Transverse colon (tissue), 4 donors: ENCODE measurements at regions not wholly inside any gene's neighbourhood (a gene's known extent, or its start where the extent isn't known, plus 50 kb on each side); places are given as distances from the start of the nearest gene placed in this dataset.

Source experiments
- DNase-seq: peaks from one replicate; pipeline ENCODE4 v3.0.0-alpha.2; 2019
- H3K27ac ChIP-seq, 4 donors: fragments of 200-600 bp; sonication (generic); 2 replicates each; pipeline ENCODE4 v1.5.1; 2016 to 2018; ENCODE audit warnings: inconsistent platforms in 4 of 4
- H3K27me3 ChIP-seq: fragments of 200-600 bp; sonication (generic); 2 replicates; pipeline ENCODE4 v1.5.1; 2017; ENCODE audit warnings: inconsistent platforms
- H3K36me3 ChIP-seq, 4 donors: fragments of 200-600 bp; sonication (generic); 2 replicates each; pipeline ENCODE4 v1.5.1; 2017 to 2019; ENCODE audit warnings: inconsistent platforms in 4 of 4
- H3K4me1 ChIP-seq, 4 donors: fragments of 200-600 bp; sonication (generic); 2 replicates each; pipeline ENCODE4 v1.5.1; 2017 to 2020; ENCODE audit warnings: inconsistent platforms in 4 of 4
- H3K4me3 ChIP-seq, 4 donors: fragments of 200-600 bp; sonication (generic); 1 replicate in 1 of 4; 2 replicates in 3 of 4; pipeline versions ENCODE4 v1.5.1 to v1.6.1; 2017 to 2019; ENCODE audit warnings: inconsistent platforms in 4 of 4
- H3K9me3 ChIP-seq, 2 donors: fragments of 200-600 bp; sonication (generic); 2 replicates each; pipeline ENCODE4 v1.5.1; 2017 to 2019; ENCODE audit warnings: inconsistent platforms in 2 of 2
- EP300 ChIP-seq: sonication (generic); formaldehyde crosslinking; IDR thresholded peaks from one replicate; pipeline ENCODE4 v1.6.1; 2017; ENCODE audit warnings: antibody characterized with exemption, low read depth
- POLR2A ChIP-seq: fragments of 450-650 bp; IDR thresholded peaks from one replicate; pipeline ENCODE4 v1.6.1; 2016; ENCODE audit warnings: antibody characterized with exemption, mild to moderate bottlenecking, moderate library complexity
- POLR2AphosphoS5 ChIP-seq, 3 donors: sonication (generic); formaldehyde crosslinking; IDR thresholded peaks; one replicate each; pipeline ENCODE4 v1.6.1; 2016; ENCODE audit warnings: antibody characterized with exemption in 3 of 3
- WGBS, 2 donors: methylation state at CpG; one replicate each; pipeline ENCODE4 v1.1.5; 2018; ENCODE audit warnings: low coverage in 1 of 2; 5-methylcytosine and 5-hydroxymethylcytosine counted together
- in situ Hi-C, 4 donors: fragments of 200-750 bp; cut with MboI; loops; one replicate each; pipeline versions ENCODE4 v1.15.0 to v1.15.1; 2017; ENCODE audit warnings: low sequenced_read_pairs in 3 of 4, low pct_ligation_motif_present in 1 of 4, low pct_unique_long_range_greater_than_20kb in 1 of 4
- intact Hi-C: fragments of 100-400 bp; cut with DNase I; formaldehyde crosslinking; loops from one replicate; pipeline ENCODE4 v1.15.1; 2023; ENCODE audit warnings: low total_unique reads
- TF ChIP-seq, protein P1 (sequence below), 5 experiments: fragments of 200-600 bp in 3 of 5; fragments of 450-650 bp in 2 of 5; sonication (generic) in 3 of 5; IDR thresholded peaks; 1 replicate in 2 of 5; 2 replicates in 3 of 5; pipeline ENCODE4 v1.5.1; 2016 to 2017; ENCODE audit warnings: antibody characterized with exemption in 5 of 5, inconsistent platforms in 3 of 5, mild to moderate bottlenecking in 2 of 5, moderate library complexity in 1 of 5

DNA sequence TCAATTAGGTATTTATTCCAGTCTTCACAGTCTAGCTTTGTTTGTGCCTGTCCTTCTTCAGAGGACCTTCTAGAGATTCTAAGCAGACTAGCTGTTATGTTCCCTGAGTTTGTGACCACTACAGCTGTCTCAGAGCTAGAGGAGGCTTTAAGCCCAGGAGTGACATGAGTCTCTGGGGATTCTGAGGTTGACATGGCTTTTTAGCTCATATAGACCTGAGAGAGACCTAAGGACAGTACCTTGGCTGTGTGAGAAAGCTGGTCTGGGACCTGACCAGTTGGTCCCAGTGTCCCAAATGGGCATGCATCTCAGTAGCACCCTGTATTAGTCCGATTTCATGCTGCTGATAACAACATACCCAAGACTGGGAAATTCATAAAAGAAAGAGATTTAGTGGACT, 330.2 kb downstream of the DIPK2A start:
- H3K4me1 ChIP-seq, result no peaks in the 10 kb centered on the region
- H3K4me3 ChIP-seq, result no peak overlapping the region
- intact Hi-C loops, result no loop called here
- in situ Hi-C loops, result no loop called here
- H3K27ac ChIP-seq, result no peak overlapping the region
- TF ChIP-seq POLR2AphosphoS5 (IDR thresholded peaks at IDR 0.05) (no peak), EP300 (no peak)
- H3K9me3 ChIP-seq, result peaks cover 0 to 3% of the 10 kb centered on the region in 2 donors
- WGBS, 2 donors, result 57 to 68% methylated on average over 1 of the region's 1 CpG
- H3K27me3 ChIP-seq, result no peaks in the 10 kb centered on the region
- DNase-seq, result no peak
- H3K36me3 ChIP-seq, result no peaks in the 10 kb centered on the region

DNA sequence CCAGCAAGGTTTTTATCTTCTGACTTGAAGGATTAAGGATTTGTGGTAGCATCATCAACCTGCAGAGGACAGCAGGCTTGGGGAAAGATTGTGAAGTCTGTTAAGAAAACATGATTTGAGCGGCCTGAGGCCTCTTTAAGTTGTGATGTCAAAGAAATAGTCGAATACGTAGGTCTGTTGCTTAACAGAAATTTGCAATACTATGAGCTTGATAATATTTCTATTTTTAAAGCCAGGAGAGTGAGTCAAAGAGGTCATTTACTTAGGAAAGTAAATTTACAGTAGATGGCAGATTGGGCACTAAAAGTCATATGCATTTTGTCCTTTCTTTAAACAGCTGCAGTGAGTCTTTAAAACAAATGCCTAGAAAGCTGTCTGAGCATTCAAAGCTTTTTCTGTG, 336.3 kb downstream of the DIPK2A start:
- H3K27ac ChIP-seq, result no peak overlapping the region
- in situ Hi-C loops, result no loop called here
- WGBS, 2 donors, result 72 to 74% methylated on average over 3 of the region's 3 CpGs
- H3K4me3 ChIP-seq, result no peak overlapping the region
- peaks cover 0 to 3% of the 10 kb centered on the region in 2 donors for H3K9me3 ChIP-seq
- intact Hi-C loops, result no loop called here
- TF ChIP-seq POLR2AphosphoS5 (IDR thresholded peaks at IDR 0.05) (no peak), POLR2A (no peak), EP300 (no peak)
- TF ChIP-seq, protein P1, sequence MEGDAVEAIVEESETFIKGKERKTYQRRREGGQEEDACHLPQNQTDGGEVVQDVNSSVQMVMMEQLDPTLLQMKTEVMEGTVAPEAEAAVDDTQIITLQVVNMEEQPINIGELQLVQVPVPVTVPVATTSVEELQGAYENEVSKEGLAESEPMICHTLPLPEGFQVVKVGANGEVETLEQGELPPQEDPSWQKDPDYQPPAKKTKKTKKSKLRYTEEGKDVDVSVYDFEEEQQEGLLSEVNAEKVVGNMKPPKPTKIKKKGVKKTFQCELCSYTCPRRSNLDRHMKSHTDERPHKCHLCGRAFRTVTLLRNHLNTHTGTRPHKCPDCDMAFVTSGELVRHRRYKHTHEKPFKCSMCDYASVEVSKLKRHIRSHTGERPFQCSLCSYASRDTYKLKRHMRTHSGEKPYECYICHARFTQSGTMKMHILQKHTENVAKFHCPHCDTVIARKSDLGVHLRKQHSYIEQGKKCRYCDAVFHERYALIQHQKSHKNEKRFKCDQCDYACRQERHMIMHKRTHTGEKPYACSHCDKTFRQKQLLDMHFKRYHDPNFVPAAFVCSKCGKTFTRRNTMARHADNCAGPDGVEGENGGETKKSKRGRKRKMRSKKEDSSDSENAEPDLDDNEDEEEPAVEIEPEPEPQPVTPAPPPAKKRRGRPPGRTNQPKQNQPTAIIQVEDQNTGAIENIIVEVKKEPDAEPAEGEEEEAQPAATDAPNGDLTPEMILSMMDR (IDR thresholded peaks at IDR 0.05), result no peak
- no peaks in the 10 kb centered on the region for H3K4me1 ChIP-seq
- DNase-seq, result no peak
- no peaks in the 10 kb centered on the region for H3K36me3 ChIP-seq
- H3K27me3 ChIP-seq, result no peaks in the 10 kb centered on the region

DNA sequence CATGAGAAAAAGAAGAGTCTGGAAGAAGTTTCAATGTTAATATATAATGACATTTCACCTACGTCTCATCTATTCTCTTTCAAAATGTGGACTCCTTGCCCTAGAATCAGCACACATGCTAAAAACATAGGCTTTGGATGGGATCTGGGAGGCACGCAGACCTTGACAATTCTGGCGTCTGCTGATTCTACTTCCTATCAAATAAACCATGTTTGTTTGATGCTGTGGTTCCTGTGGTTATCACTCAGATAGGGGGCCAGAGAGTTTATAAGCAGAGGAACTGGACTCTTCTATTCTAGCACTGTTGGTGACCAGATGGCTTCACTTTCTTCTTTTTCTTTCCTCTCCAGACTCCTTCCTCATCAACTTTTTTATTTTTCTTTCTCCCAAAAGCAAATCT, 336.8 kb downstream of the DIPK2A start:
- intact Hi-C loops (no loop called here), in situ Hi-C loops (no loop called here)
- no peak for DNase-seq
- Histone ChIP-seq H3K27me3 (no peaks in the 10 kb centered on the region), H3K27ac (no peak overlapping the region), H3K4me3 (no peak overlapping the region), H3K9me3 (peaks cover 0 to 3% of the 10 kb centered on the region in 2 donors), H3K4me1 (no peaks in the 10 kb centered on the region), H3K36me3 (no peaks in the 10 kb centered on the region)
- 61 to 70% methylated on average over 3 of the region's 3 CpGs for WGBS, 2 donors
- TF ChIP-seq, protein P1 (IDR thresholded peaks at IDR 0.05), result no peak
- no peak for TF ChIP-seq POLR2A
- no peak for TF ChIP-seq POLR2AphosphoS5 (IDR thresholded peaks at IDR 0.05)
- no peak for TF ChIP-seq EP300

DNA sequence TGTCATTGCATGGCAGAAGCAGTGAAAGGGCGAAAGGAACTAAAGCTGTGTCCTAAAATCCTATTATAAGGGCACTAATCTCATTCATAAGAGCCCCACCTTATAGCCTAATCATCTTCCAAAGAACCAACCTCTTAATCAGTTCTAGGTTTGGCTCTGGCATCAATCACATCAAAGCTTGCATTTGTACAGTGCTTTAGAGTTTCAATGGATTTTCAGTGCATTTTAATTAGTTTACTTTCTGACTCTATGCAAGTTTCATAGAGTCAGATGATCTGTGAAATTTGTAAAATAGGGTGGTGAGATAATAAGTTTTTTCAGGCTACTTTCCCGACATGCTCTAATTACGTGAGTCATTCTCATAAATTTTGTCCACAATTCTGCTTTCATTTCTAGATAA, 341.1 kb downstream of the DIPK2A start:
- WGBS, 2 donors, result 37 to 43% methylated on average over 3 of the region's 3 CpGs

DNA sequence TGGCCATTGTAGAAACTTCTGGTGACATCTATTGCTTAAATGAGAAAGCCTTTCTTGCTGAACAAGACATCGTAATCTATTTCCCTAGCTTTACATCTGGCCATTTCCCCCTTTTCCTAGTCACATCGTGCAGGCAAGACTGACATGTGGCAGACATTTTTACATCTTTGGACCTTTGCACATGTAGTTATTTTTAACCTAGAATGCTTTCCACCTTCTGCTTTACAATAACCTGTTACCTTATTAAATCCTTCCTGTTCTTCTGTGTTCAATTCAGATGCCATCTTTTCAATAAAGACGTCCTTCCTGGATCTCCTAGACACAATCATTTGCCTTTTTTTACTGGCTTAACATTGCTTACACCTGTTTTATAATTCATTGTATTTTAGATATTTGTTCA, 343.3 kb downstream of the DIPK2A start:
- TF ChIP-seq POLR2AphosphoS5 (IDR thresholded peaks at IDR 0.05) (no peak), POLR2A (no peak), EP300 (no peak)
- TF ChIP-seq, protein P1 (IDR thresholded peaks at IDR 0.05), result no peak
- in situ Hi-C loops (no loop called here), intact Hi-C loops (no loop called here)
- H3K4me3 ChIP-seq, result no peak overlapping the region
- no peaks in the 10 kb centered on the region for H3K4me1 ChIP-seq
- no peaks in the 10 kb centered on the region for H3K36me3 ChIP-seq
- no peaks in the 10 kb centered on the region for H3K9me3 ChIP-seq
- no peaks in the 10 kb centered on the region for H3K27me3 ChIP-seq
- no peak overlapping the region for H3K27ac ChIP-seq
- 53 to 54% methylated on average over 3 of the region's 3 CpGs for WGBS, 2 donors
- no peak for DNase-seq

More for the DNA sequence above, 341.1 kb downstream of the DIPK2A start:
- H3K36me3 ChIP-seq, result no peaks in the 10 kb centered on the region
- H3K4me3 ChIP-seq, result no peak overlapping the region
- no peaks in the 10 kb centered on the region for H3K4me1 ChIP-seq
- intact Hi-C loops, result no loop called here
- H3K27me3 ChIP-seq, result no peaks in the 10 kb centered on the region
- TF ChIP-seq POLR2A, result no peak
- TF ChIP-seq EP300, result no peak
- TF ChIP-seq POLR2AphosphoS5 (IDR thresholded peaks at IDR 0.05), result no peak
- TF ChIP-seq, protein P1 (IDR thresholded peaks at IDR 0.05), result no peak
- no peak overlapping the region for H3K27ac ChIP-seq
- in situ Hi-C loops, result no loop called here
- H3K9me3 ChIP-seq, result no peaks in the 10 kb centered on the region
- DNase-seq, result no peak
